Keratinocyte (primary cell): ENCODE measurements at regions not wholly inside any gene's neighbourhood (a gene's known extent, or its start where the extent isn't known, plus 50 kb on each side); places are given as distances from the start of the nearest gene placed in this dataset.

Experiments
- DNase-seq: peaks from one replicate; pipeline ENCODE4 v3.0.0-alpha.2; 2011; ENCODE audit warnings: low read depth, missing footprints, low spot score
- FAIRE-seq: peaks from 2 replicates; lab custom pipeline; 2011; peaks lifted over from hg19 to GRCh38; lab: Jason Lieb, UNC
- H2AFZ ChIP-seq: 2 replicates; pipeline ENCODE4 v1.6.0; 2012; ENCODE audit warnings: low read length, control low read depth, inconsistent platforms; ENCODE audit not compliant: control insufficient read depth
- H3K27ac ChIP-seq: 2 replicates; pipeline ENCODE4 v1.5.1; 2011; ENCODE audit warnings: low read length; ENCODE audit not compliant: control insufficient read depth, insufficient read depth
- H3K27me3 ChIP-seq: 3 replicates; pipeline ENCODE4 v1.6.0; 2011; ENCODE audit warnings: low read length; ENCODE audit not compliant: control insufficient read depth, insufficient read depth; ENCODE audit errors: extremely low read depth
- H3K36me3 ChIP-seq, 2 experiments: 2 replicates in 1 of 2; 3 replicates in 1 of 2; pipeline ENCODE4 v1.5.1; 2011; ENCODE audit warnings: low read length in 2 of 2, mild to moderate bottlenecking in 1 of 2; ENCODE audit not compliant: control insufficient read depth in 2 of 2, insufficient read depth in 2 of 2; ENCODE audit errors: extremely low read depth in 1 of 2
- H3K4me1 ChIP-seq: 3 replicates; pipeline ENCODE4 v1.5.1; 2011; ENCODE audit warnings: low read length; ENCODE audit not compliant: control insufficient read depth, insufficient read depth; ENCODE audit errors: extremely low read depth
- H3K4me2 ChIP-seq: 3 replicates; pipeline ENCODE4 v1.6.0; 2011; ENCODE audit warnings: low read depth, low read length; ENCODE audit not compliant: control insufficient read depth, insufficient read depth; ENCODE audit errors: extremely low read depth
- H3K4me3 ChIP-seq, 3 experiments: fragments of 200-600 bp in 1 of 3; sonication (generic) in 1 of 3; 2 replicates in 2 of 3; 3 replicates in 1 of 3; pipeline ENCODE4 v1.5.1; 2011 to 2016; ENCODE audit warnings: low read length in 3 of 3, mild to moderate bottlenecking in 3 of 3, control low read depth in 2 of 3, inconsistent platforms in 1 of 3, low read depth in 1 of 3, mixed read lengths in 1 of 3, mixed run types in 1 of 3, moderate library complexity in 1 of 3; ENCODE audit not compliant: control insufficient read depth in 2 of 3, insufficient read depth in 2 of 3; ENCODE audit errors: extremely low read depth in 1 of 3
- H3K79me2 ChIP-seq: 2 replicates; pipeline ENCODE4 v1.6.0; 2012; ENCODE audit warnings: low read length; ENCODE audit not compliant: control insufficient read depth, insufficient read depth
- H3K9ac ChIP-seq: 3 replicates; pipeline ENCODE4 v1.6.0; 2011; ENCODE audit warnings: low read length; ENCODE audit not compliant: control insufficient read depth, insufficient read depth; ENCODE audit errors: extremely low read depth
- H3K9me1 ChIP-seq: 3 replicates; pipeline ENCODE4 v1.6.0; 2011; ENCODE audit warnings: low read length; ENCODE audit not compliant: control insufficient read depth, insufficient read depth; ENCODE audit errors: extremely low read depth
- H3K9me3 ChIP-seq: 2 replicates; pipeline ENCODE4 v1.5.1; 2012; ENCODE audit warnings: low read depth, low read length; ENCODE audit not compliant: control insufficient read depth
- H4K20me1 ChIP-seq: 3 replicates; pipeline ENCODE4 v1.6.0; 2011; ENCODE audit warnings: low read length; ENCODE audit not compliant: control insufficient read depth, insufficient read depth; ENCODE audit errors: extremely low read depth
- CTCF ChIP-seq, 3 experiments: IDR thresholded peaks in 1 of 3; conservative IDR thresholded peaks in 1 of 3; optimal IDR thresholded peaks in 1 of 3; 2 replicates in 2 of 3; 3 replicates in 1 of 3; pipeline versions ENCODE3 to v1.5.1; 2011; ENCODE audit warnings: low read length in 3 of 3, mild to moderate bottlenecking in 3 of 3, moderate library complexity in 2 of 3, control low read depth in 1 of 3, inconsistent platforms in 1 of 3; ENCODE audit not compliant: insufficient read depth in 2 of 3; ENCODE audit errors: extremely low read depth in 1 of 3
- EZH2 ChIP-seq: IDR thresholded peaks from one replicate; pipeline ENCODE4 v1.6.1; 2012; ENCODE audit warnings: inconsistent platforms, mild to moderate bottlenecking, low read length, moderate library complexity
- dilution Hi-C: fragments of 300-500 bp; cut with MboI; formaldehyde crosslinking; loops from one replicate; pipeline ENCODE4 v1.7.0; 2020; ENCODE audit warnings: low sequenced_read_pairs; ENCODE audit not compliant: extremely low pct_ligation_motif_present

DNA sequence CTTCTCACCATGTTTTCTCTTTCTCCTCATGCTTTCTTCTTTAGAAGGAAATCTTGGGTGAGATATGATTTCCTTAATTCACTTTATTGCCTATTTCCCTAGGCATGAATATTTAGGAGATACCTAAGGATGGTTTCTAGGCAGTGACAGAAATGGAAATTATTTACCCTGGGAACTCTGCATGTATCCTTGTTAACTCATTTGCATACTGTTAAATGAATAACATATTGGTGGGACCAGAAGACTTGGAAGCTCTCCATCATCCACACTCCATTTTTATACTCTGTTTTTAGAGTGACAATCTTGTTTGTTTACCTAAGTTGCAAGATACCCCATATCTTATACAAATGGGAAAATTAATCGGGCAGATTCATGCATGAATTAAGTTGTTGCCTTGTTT, 285.7 kb downstream of the RNF144B start:
- H3K4me1 ChIP-seq: no peaks in the 10 kb centered on the region
- H3K36me3 ChIP-seq: no peaks in the 10 kb centered on the region
- no peaks in the 10 kb centered on the region for H3K79me2 ChIP-seq
- no peak overlapping the region for H3K4me3 ChIP-seq
- H3K27ac ChIP-seq: no peak overlapping the region
- no peak overlapping the region for H3K9ac ChIP-seq
- dilution Hi-C loops: no loop called here
- H2AFZ ChIP-seq: no peak overlapping the region
- H3K27me3 ChIP-seq: no peaks in the 10 kb centered on the region
- H3K9me3 ChIP-seq: no peaks in the 10 kb centered on the region
- FAIRE-seq (no peak), DNase-seq (no peak)
- no peaks in the 10 kb centered on the region for H4K20me1 ChIP-seq
- H3K9me1 ChIP-seq: no peaks in the 10 kb centered on the region
- TF ChIP-seq EZH2 (no peak), CTCF (optimal IDR thresholded peaks at IDR 0.05 in 1 of 3, IDR thresholded peaks at IDR 0.05 in 1 of 3, conservative IDR thresholded peaks at IDR 0.05 in 1 of 3; ENCODE audit: extremely low read depth in 1 of 3, insufficient read depth in 2 of 3, low read length in 3 of 3) (no peak)
- no peak overlapping the region for H3K4me2 ChIP-seq

GRCh38 chr6:18674346-18674745, 287.2 kb downstream of the RNF144B start:
- Histone ChIP-seq H3K9me1 (no peaks in the 10 kb centered on the region), H3K4me1 (no peaks in the 10 kb centered on the region), H4K20me1 (no peaks in the 10 kb centered on the region), H3K27ac (no peak overlapping the region), H3K27me3 (no peaks in the 10 kb centered on the region), H3K9me3 (no peaks in the 10 kb centered on the region), H3K4me2 (no peak overlapping the region), H2AFZ (no peak overlapping the region), H3K4me3 (no peak overlapping the region), H3K79me2 (no peaks in the 10 kb centered on the region), H3K9ac (no peak overlapping the region), H3K36me3 (no peaks in the 10 kb centered on the region)
- TF ChIP-seq CTCF (optimal IDR thresholded peaks at IDR 0.05 in 1 of 3, IDR thresholded peaks at IDR 0.05 in 1 of 3, conservative IDR thresholded peaks at IDR 0.05 in 1 of 3; ENCODE audit: extremely low read depth in 1 of 3, insufficient read depth in 2 of 3, low read length in 3 of 3) (no peak), EZH2 (no peak)
- DNase-seq: no peak
- no peak for FAIRE-seq
- dilution Hi-C loops: no loop called here
